Stimulated activated CD4-positive, alpha-beta T cell treated with anti-CD3 and anti-CD28 coated beads, Interleukin-1b, Interleukin-23, amount 100 ng/mL, for 24 hours (primary cell): ENCODE measurements at regions not wholly inside any gene's neighbourhood (a gene's known extent, or its start where the extent isn't known, plus 50 kb on each side); places are given as distances from the start of the nearest gene placed in this dataset.
A peak's percentile ranks its signal among the peaks of the same experiment; 100 is the strongest.
"Not testable (repeated sequence)": the region's sequence is repeated elsewhere in the genome, so short reads cannot be mapped to it uniquely, and the experiment has no call there.

Source experiments
- DNase-seq, 4 experiments: peaks; one replicate each; pipeline ENCODE4 v3.0.0-alpha.2; 2020; ENCODE audit warnings: low read depth in 4 of 4, low spot score in 1 of 4

GRCh38 chr5:163336074-163336473, 101.3 kb upstream of the CCNG1 start:
- not testable (repeated sequence) for DNase-seq

- DNase-seq: no peak
Observed at GRCh38 chr5:163339148-163339547, 98.2 kb upstream of the CCNG1 start.

GRCh38 chr5:163340378-163340777, 97.0 kb upstream of the CCNG1 start:
- DNase-seq: not testable (repeated sequence)

- no peak for DNase-seq
Observed at GRCh38 chr5:163342306-163342705, 95.1 kb upstream of the CCNG1 start.

- DNase-seq: no peak
Observed at GRCh38 chr5:163345216-163345615, 92.2 kb upstream of the CCNG1 start.

GRCh38 chr5:163347671-163348070, 89.7 kb upstream of the CCNG1 start:
- peak; percentile 15 to 32 (median 18) for DNase-seq

GRCh38 chr5:163350083-163350482, 87.3 kb upstream of the CCNG1 start:
- DNase-seq: no peak

GRCh38 chr5:163352531-163352930, 84.9 kb upstream of the CCNG1 start:
- DNase-seq: no peak

- not testable (repeated sequence) for DNase-seq
Observed at GRCh38 chr5:163355811-163356210, 81.6 kb upstream of the CCNG1 start.

- no peak for DNase-seq
Observed at GRCh38 chr5:163357636-163358035, 79.8 kb upstream of the CCNG1 start.

- DNase-seq: no peak
Observed at GRCh38 chr5:163360656-163361055, 76.7 kb upstream of the CCNG1 start.

GRCh38 chr5:163361450-163361849, 75.9 kb upstream of the CCNG1 start:
- DNase-seq: no peak

- no peak for DNase-seq
Observed at GRCh38 chr5:163362840-163363371, 74.5 kb upstream of the CCNG1 start.

GRCh38 chr5:163363389-163363788, 74.0 kb upstream of the CCNG1 start:
- no peak for DNase-seq

- DNase-seq: no peak
Observed at GRCh38 chr5:163366757-163367156, 70.6 kb upstream of the CCNG1 start.

- no peak for DNase-seq
Observed at GRCh38 chr5:163369776-163370385, 67.5 kb upstream of the CCNG1 start.

- DNase-seq: no peak
Observed at GRCh38 chr5:163373436-163374084, 63.8 kb upstream of the CCNG1 start.

GRCh38 chr5:163377982-163378381, 59.4 kb upstream of the CCNG1 start:
- no peak for DNase-seq

- no peak for DNase-seq
Observed at GRCh38 chr5:163379298-163380155, 57.9 kb upstream of the CCNG1 start.

- no peak for DNase-seq
Observed at GRCh38 chr5:163381832-163382231, 55.6 kb upstream of the CCNG1 start.

GRCh38 chr5:163383754-163384153, 53.6 kb upstream of the CCNG1 start:
- no peak for DNase-seq

GRCh38 chr5:163384669-163385068, 52.7 kb upstream of the CCNG1 start:
- DNase-seq: no peak
